ENCODE measurements at regions not wholly inside any gene's neighbourhood (a gene's known extent, or its start where the extent isn't known, plus 50 kb on each side); places are given as distances from the start of the nearest gene placed in this dataset.

DNA sequence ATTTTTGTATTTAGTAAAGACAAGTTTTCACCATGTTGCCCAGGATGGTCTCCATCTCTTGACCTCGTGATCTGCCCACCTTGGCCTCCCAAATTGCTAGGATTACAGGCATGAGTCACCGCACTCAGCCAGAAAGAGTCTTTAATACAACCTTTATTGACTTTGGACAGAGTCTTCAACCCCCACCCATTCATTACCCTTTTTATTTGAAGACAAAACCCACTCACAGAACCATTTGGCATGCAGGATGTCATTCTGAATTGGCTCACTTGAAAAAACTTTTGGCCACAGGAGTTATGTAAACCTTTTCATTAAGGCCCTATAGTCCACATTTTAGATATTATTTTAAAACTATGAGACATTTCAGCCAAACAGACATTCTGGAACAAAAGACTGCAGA, 217.9 kb upstream of the RND3 start:
- FAIRE-seq (no peak), ATAC-seq (no peak)

DNA sequence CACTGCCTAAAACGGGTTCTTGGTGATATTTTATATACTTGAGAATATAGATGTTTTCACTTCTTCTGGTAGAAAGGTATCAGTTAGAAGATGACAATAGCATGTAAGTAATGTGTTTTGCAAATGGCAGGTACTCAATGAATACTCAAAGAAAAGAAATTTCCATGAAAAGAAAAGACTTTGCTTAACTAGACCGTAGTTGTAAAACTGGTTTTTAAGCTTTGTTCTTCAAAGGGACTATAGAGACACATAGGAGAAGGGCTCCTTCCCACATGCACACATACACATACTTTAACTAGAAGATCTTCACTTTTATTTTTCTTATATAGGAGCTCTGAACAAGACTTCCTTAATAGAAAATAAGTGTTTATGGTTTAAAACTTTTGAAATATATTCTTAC, 215.3 kb upstream of the RND3 start:
- Histone ChIP-seq H3K4me1 (no peaks in the 10 kb centered on the region), H3K27ac (no peak overlapping the region), H3K27me3 (no peaks in the 10 kb centered on the region), H3K9me3 (no peaks in the 10 kb centered on the region), H3K4me3 (no peak overlapping the region), H3K36me3 (no peaks in the 10 kb centered on the region)
- WGBS, 2 donors = 55 to 59% methylated on average over 2 of the region's 2 CpGs
- FAIRE-seq (no peak), ATAC-seq (no peak), DNase-seq (no peak)
- intact Hi-C loops (cut with DNase I) = no loop called here
- TF ChIP-seq, protein P1, sequence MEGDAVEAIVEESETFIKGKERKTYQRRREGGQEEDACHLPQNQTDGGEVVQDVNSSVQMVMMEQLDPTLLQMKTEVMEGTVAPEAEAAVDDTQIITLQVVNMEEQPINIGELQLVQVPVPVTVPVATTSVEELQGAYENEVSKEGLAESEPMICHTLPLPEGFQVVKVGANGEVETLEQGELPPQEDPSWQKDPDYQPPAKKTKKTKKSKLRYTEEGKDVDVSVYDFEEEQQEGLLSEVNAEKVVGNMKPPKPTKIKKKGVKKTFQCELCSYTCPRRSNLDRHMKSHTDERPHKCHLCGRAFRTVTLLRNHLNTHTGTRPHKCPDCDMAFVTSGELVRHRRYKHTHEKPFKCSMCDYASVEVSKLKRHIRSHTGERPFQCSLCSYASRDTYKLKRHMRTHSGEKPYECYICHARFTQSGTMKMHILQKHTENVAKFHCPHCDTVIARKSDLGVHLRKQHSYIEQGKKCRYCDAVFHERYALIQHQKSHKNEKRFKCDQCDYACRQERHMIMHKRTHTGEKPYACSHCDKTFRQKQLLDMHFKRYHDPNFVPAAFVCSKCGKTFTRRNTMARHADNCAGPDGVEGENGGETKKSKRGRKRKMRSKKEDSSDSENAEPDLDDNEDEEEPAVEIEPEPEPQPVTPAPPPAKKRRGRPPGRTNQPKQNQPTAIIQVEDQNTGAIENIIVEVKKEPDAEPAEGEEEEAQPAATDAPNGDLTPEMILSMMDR (IDR thresholded peaks at IDR 0.05) = no peak

More for the DNA sequence above, 217.9 kb upstream of the RND3 start:
- H3K36me3 ChIP-seq = no peaks in the 10 kb centered on the region
- no peak overlapping the region for H3K27ac ChIP-seq
- H3K4me1 ChIP-seq = no peaks in the 10 kb centered on the region
- 76 to 83% methylated on average over 2 of the region's 2 CpGs for WGBS, 2 donors
- intact Hi-C loops (cut with DNase I) = no loop called here
- no peaks in the 10 kb centered on the region for H3K27me3 ChIP-seq
- no peak overlapping the region for H3K4me3 ChIP-seq
- H3K9me3 ChIP-seq = no peaks in the 10 kb centered on the region
- no peak for DNase-seq
- TF ChIP-seq, protein P1 (IDR thresholded peaks at IDR 0.05) = no peak

DNA sequence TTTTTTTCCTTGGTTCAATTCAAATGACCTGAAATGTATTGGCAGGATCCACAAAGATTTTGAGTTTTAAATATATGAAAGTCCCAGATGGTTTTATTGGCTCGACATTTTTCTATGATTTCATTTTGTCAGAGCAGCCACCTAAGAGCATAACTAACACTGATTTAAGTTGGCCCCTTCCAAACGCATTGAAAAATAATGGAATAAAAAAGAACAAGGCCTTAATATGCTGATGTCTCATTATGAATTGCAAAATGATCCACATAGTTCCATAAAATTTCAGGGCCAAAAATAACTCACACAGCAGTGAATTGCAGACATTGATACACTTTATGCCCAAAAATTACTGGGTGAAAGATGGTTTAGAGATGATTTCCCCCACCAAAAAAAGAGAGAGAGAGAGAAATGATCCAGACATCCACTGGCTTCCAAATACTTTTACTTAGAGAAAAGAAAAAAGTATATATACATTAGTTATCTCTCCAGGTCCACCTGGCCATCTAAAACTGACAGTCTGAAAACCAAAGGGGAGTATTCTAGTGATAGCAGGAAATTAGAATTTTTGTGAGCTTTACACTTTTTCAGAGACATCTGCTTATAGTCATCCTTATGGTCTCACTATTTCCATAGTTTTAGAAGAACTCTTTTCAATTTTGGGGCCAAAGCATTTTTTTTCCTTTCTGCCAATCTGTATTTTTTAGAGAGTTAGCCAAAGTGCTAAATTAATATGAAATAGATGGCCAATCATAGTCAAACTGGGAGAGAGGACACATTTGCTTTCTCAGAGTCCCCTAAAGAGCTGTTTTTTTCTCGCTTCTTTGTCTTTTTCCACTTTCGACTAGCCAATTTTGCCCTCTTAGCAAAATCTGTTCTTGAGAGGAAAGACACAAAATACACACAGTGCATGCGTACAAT, 213.5 kb upstream of the RND3 start:
- H3K27ac ChIP-seq = no peak overlapping the region
- ATAC-seq = no peak
- intact Hi-C loops (cut with DNase I) = no loop called here
- no peaks in the 10 kb centered on the region for H3K27me3 ChIP-seq
- H3K9me3 ChIP-seq = no peaks in the 10 kb centered on the region
- TF ChIP-seq, protein P1 (IDR thresholded peaks at IDR 0.05) = no peak
- no peak overlapping the region for H3K4me3 ChIP-seq
- no peaks in the 10 kb centered on the region for H3K4me1 ChIP-seq
- WGBS, 2 donors = 69 to 82% methylated on average over 5 of the region's 5 CpGs
- DNase-seq = no peak
- FAIRE-seq = no peak
- no peaks in the 10 kb centered on the region for H3K36me3 ChIP-seq

DNA sequence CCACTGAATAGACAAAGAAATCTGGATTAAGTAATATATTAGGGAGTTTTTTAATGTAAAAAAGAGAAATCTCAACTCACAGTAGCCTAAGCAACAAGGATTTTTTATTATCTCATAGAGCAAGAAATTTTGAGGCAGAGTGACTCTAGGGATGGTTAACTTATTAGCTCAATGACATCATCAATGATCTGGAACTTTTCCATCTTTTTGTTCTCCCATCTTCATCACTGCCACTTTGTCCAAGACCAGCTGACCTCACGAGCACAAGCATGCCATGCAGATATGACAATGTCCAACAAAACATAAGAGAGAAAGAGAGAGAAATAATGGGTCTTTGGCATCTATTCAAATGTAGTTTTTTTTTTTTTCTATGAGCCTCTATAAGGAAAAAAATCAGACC, 211.8 kb upstream of the RND3 start:
- H3K4me1 ChIP-seq = no peaks in the 10 kb centered on the region
- H3K9me3 ChIP-seq = no peaks in the 10 kb centered on the region
- intact Hi-C loops (cut with DNase I) = no loop called here
- no peak overlapping the region for H3K27ac ChIP-seq
- no peaks in the 10 kb centered on the region for H3K27me3 ChIP-seq
- WGBS, 2 donors = 32 to 35% methylated on average over 1 of the region's 1 CpG
- TF ChIP-seq, protein P1 (IDR thresholded peaks at IDR 0.05) = no peak
- H3K36me3 ChIP-seq = no peaks in the 10 kb centered on the region
- ATAC-seq = no peak
- H3K4me3 ChIP-seq = no peak overlapping the region
- FAIRE-seq = no peak
- no peak for DNase-seq

DNA sequence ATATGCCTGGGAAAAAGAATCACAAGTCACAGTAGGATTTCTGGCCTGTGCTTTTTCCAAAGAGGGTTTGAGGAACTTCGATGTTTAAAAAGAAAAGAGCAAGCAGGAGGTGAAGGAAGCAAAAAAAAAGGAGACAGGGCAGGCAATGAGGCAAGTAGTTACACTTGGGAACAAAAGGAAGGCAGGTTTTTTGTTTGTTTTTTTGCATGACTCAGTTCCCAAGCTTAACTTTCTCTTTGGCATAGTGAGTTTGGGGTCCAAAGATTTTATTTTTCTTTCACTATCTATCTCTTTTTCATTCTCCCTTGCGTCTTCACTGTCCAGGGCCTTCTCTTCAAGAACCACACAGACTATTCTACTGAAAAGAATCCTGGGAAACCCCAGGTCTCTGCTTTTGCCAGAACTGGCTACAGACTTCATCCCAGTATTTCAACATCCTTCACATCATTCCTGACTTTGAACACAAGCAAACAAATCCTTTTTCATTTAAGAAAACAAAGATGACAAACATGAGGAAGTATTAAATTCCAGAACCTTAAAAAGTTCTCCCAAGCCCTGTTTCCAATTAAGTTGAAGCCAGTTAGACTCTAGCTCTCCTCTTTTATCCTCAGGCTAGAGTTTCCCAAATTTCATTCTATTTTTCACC, 210.7 kb upstream of the RND3 start:
- ATAC-seq (no peak), FAIRE-seq (no peak), DNase-seq (no peak)
- TF ChIP-seq, protein P1 (IDR thresholded peaks at IDR 0.05) = no peak
- Histone ChIP-seq H3K9me3 (no peaks in the 10 kb centered on the region), H3K27ac (no peak overlapping the region), H3K4me1 (no peaks in the 10 kb centered on the region), H3K36me3 (no peaks in the 10 kb centered on the region), H3K27me3 (no peaks in the 10 kb centered on the region), H3K4me3 (no peak overlapping the region)
- WGBS, 2 donors = 49 to 70% methylated on average over 2 of the region's 2 CpGs
- intact Hi-C loops (cut with DNase I) = no loop called here
